SK-N-SH (cell line): ENCODE measurements at regions not wholly inside any gene's neighbourhood (a gene's known extent, or its start where the extent isn't known, plus 50 kb on each side); places are given as distances from the start of the nearest gene placed in this dataset.

ENCODE experiments used
- EP300 ChIP-seq, 2 experiments: IDR thresholded peaks; 2 replicates each; pipeline versions ENCODE4 v1.4.0 to v1.6.1; 2012; ENCODE audit warnings: borderline replicate concordance in 1 of 2, low read depth in 1 of 2, low read length in 1 of 2
- POLR2AphosphoS5 ChIP-seq: IDR thresholded peaks from 2 replicates; pipeline ENCODE4 v1.6.1; 2012; ENCODE audit warnings: low read depth, low read length
- RCOR1 ChIP-seq: fragments of 150-350 bp; IDR thresholded peaks from 2 replicates; pipeline ENCODE4 v1.6.1; 2017; ENCODE audit warnings: antibody characterized with exemption, low read length
- TAF1 ChIP-seq: IDR thresholded peaks from 2 replicates; pipeline ENCODE4 v1.6.1; 2012; ENCODE audit warnings: low read depth, mild to moderate bottlenecking, low read length, moderate library complexity, borderline replicate concordance
- TCF12 ChIP-seq: IDR thresholded peaks from 2 replicates; pipeline ENCODE4 v1.4.0; 2012
- TF ChIP-seq, protein P1 (sequence below): fragments of 150-350 bp; IDR thresholded peaks from 2 replicates; pipeline ENCODE4 v1.6.1; 2016; ENCODE audit warnings: mild to moderate bottlenecking, low read depth, low read length
- TF ChIP-seq, protein P2 (sequence below): fragments of 200-600 bp; sonication (generic); IDR thresholded peaks from 2 replicates; pipeline ENCODE4 v1.6.1; 2017; ENCODE audit warnings: antibody characterized with exemption, mild to moderate bottlenecking, moderate library complexity
- TF ChIP-seq, protein P3 (sequence below): IDR thresholded peaks from 2 replicates; pipeline ENCODE4; 2012

DNA sequence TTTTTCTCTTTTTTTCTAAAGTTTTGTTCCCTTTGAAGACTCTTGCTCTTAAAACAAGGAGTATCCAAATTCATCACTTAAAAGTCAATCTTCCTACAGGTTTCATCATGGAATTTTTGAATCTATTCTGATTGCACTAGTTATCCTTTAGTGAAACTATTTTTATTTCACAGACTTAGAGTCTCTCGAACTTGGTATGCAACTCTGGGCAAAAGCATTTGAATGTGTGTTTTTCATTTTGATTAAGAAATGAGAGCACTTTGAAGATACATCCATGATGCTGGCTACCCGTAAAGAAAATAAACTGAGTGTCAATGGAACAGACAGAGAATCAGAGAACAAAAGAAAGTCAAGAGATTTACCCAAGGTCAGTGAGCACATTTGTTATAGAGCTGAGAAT, 586.5 kb downstream of the EPM2A start:
- TF ChIP-seq EP300 (IDR thresholded peaks at IDR 0.05; ENCODE audit: borderline replicate concordance in 1 of 2, low read depth in 1 of 2, low read length in 1 of 2): no peak
- TF ChIP-seq, protein P1, sequence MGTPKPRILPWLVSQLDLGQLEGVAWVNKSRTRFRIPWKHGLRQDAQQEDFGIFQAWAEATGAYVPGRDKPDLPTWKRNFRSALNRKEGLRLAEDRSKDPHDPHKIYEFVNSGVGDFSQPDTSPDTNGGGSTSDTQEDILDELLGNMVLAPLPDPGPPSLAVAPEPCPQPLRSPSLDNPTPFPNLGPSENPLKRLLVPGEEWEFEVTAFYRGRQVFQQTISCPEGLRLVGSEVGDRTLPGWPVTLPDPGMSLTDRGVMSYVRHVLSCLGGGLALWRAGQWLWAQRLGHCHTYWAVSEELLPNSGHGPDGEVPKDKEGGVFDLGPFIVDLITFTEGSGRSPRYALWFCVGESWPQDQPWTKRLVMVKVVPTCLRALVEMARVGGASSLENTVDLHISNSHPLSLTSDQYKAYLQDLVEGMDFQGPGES: no peak
- TF ChIP-seq, protein P2, sequence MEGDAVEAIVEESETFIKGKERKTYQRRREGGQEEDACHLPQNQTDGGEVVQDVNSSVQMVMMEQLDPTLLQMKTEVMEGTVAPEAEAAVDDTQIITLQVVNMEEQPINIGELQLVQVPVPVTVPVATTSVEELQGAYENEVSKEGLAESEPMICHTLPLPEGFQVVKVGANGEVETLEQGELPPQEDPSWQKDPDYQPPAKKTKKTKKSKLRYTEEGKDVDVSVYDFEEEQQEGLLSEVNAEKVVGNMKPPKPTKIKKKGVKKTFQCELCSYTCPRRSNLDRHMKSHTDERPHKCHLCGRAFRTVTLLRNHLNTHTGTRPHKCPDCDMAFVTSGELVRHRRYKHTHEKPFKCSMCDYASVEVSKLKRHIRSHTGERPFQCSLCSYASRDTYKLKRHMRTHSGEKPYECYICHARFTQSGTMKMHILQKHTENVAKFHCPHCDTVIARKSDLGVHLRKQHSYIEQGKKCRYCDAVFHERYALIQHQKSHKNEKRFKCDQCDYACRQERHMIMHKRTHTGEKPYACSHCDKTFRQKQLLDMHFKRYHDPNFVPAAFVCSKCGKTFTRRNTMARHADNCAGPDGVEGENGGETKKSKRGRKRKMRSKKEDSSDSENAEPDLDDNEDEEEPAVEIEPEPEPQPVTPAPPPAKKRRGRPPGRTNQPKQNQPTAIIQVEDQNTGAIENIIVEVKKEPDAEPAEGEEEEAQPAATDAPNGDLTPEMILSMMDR: no peak
- TF ChIP-seq, protein P3, sequence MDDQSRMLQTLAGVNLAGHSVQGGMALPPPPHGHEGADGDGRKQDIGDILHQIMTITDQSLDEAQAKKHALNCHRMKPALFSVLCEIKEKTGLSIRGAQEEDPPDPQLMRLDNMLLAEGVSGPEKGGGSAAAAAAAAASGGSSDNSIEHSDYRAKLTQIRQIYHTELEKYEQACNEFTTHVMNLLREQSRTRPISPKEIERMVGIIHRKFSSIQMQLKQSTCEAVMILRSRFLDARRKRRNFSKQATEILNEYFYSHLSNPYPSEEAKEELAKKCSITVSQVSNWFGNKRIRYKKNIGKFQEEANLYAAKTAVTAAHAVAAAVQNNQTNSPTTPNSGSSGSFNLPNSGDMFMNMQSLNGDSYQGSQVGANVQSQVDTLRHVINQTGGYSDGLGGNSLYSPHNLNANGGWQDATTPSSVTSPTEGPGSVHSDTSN: no peak
- no peak for TF ChIP-seq TAF1
- no peak for TF ChIP-seq TCF12
- TF ChIP-seq POLR2AphosphoS5: no peak
- no peak for TF ChIP-seq RCOR1
